ENCODE measurements at regions not wholly inside any gene's neighbourhood (a gene's known extent, or its start where the extent isn't known, plus 50 kb on each side); places are given as distances from the start of the nearest gene placed in this dataset.

DNA sequence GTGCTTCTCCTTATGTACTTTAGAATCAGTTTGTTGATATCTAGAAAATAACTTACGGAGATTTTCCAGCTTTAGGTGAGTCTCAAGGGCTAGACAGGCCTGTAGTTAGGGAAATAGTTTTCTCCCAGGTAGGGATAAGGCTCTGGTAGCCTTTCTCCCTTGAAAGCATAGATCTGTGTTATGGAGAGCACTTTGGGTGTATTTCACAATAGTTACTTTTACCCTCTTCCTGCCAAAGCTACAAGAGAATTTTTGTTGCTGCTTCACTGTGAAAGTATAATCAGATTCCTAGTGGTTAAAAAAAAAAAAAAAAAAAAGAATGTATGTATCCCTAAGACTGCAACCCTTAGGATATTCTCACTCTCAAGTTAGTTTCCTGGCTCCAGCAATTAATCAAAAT is 267.5 kb downstream of the PIK3C3 start:
- Histone ChIP-seq H3K27me3 (ENCODE audit: control insufficient read depth, insufficient read depth, low read length) (no peaks in the 10 kb centered on the region), H3K36me3 (replicated peaks; ENCODE audit: control insufficient read depth, insufficient read depth, low read length) (no peaks in the 10 kb centered on the region), H3K4me3 (ENCODE audit: insufficient read depth, low read depth, low read length) (no peak overlapping the region)
- no peak for DNase-seq

DNA sequence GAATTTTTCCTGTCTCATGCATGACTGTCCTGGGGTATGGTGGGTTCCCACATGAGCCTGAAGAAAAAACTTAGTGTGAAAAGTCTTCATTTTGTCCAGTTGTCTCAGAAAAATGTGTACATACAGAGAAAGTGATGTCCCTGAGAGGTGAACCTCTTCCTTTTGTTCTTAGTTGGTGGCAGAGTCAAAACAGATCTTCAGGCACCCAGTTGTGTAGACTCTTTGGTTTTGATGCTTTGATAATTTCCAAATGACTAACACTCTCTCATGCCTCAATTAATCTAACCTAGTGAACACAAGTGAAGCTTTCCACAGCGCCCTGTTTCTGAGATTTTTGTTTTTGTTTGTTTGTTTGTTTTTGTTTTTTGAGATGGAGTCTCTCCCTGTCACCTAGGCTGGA is 273.5 kb downstream of the PIK3C3 start:
- H3K27me3 ChIP-seq (ENCODE audit: control insufficient read depth, insufficient read depth, low read length): no peaks in the 10 kb centered on the region
- H3K4me3 ChIP-seq (ENCODE audit: insufficient read depth, low read depth, low read length): no peak overlapping the region
- DNase-seq: no peak
- H3K36me3 ChIP-seq (replicated peaks; ENCODE audit: control insufficient read depth, insufficient read depth, low read length): no peaks in the 10 kb centered on the region

DNA sequence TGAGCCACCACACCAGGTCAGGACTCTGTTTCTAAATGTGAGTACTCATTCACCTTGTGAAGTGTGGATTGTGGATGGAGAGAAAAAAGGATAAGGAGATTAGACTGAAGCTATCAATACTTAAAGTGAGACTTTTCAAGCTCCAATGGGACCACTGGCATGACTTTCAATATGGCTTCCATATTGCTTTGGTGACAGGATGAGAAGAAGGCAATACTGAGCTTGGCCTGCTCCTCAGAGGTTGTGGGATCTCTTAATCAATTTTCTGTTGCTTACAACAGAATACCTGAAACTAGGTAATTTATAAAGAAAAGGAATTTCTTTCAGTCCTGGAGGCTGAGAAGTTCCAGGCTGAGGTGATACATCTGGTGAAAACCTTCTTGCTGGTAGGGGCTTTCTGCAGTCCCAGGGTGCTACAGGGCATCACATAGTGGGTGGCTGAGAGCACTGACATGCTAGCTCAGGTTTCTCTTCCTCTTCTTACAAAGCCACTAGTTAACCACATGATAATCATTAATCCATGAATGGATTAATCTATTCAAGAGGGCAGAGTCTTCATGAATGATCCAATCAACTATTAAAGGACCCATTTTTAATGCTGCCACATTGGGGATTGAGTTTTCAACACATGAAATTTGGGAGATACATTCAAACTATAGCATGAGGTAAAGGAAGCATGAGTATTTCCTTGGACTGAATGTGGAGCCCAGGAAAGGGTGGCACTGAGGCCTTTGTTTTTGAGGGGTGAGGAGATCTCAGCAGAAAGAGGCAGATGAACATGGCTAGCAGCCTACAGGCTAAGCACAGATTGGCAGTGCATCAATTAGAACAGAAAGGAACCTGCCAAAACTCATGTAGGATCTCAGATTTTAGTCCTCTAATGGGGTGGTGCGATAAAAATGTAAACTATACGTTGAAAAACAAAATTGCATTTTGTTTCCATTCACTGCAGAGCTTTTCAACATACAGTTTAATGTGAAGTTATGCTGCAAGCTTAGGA is 274.5 kb downstream of the PIK3C3 start:
- Histone ChIP-seq H3K36me3 (replicated peaks; ENCODE audit: control insufficient read depth, insufficient read depth, low read length) (no peaks in the 10 kb centered on the region), H3K27me3 (ENCODE audit: control insufficient read depth, insufficient read depth, low read length) (no peaks in the 10 kb centered on the region), H3K4me3 (ENCODE audit: insufficient read depth, low read depth, low read length) (no peak overlapping the region)
- DNase-seq: no peak

DNA sequence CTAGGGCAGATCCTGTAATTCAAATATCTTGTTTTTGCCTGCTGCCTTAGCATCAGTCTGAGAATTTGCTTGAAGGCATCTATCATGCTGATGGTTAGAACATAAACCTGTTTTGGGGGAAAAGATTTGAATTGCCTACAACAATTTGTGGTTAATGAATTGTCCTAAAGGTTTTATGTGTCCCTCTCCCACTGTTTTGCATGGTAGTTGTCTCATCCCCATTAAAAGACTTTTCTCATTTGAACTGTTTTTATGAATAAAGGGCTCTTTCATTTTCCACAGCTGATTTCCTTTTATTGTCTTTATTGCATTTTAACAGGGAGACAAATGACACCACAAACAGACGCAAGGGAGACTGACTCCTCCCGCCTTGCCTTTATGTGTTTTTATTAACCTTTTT is 275.6 kb downstream of the PIK3C3 start:
- Histone ChIP-seq H3K27me3 (ENCODE audit: control insufficient read depth, insufficient read depth, low read length) (no peaks in the 10 kb centered on the region), H3K4me3 (ENCODE audit: insufficient read depth, low read depth, low read length) (no peak overlapping the region), H3K36me3 (replicated peaks; ENCODE audit: control insufficient read depth, insufficient read depth, low read length) (no peaks in the 10 kb centered on the region)
- no peak for DNase-seq

DNA sequence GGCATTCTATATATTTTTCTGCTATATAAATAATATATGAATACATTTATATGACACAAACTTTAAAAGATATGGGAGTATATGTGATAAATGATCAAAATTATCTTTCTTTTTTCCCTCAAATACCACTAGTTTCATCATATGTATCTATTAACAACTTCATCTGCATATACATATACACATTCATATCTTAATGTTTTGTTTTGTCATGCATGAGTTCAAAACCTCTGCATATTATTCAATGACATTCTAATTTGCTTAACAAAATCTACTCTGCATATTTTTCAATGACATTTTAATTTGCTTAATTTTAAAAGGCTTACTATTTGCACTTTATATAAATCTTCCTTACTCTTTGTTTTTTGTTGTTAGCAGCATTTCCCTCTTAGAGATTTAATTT is 276.2 kb downstream of the PIK3C3 start:
- Histone ChIP-seq H3K36me3 (replicated peaks; ENCODE audit: control insufficient read depth, insufficient read depth, low read length) (no peaks in the 10 kb centered on the region), H3K4me3 (ENCODE audit: insufficient read depth, low read depth, low read length) (no peak overlapping the region), H3K27me3 (ENCODE audit: control insufficient read depth, insufficient read depth, low read length) (no peaks in the 10 kb centered on the region)
- DNase-seq: no peak

DNA sequence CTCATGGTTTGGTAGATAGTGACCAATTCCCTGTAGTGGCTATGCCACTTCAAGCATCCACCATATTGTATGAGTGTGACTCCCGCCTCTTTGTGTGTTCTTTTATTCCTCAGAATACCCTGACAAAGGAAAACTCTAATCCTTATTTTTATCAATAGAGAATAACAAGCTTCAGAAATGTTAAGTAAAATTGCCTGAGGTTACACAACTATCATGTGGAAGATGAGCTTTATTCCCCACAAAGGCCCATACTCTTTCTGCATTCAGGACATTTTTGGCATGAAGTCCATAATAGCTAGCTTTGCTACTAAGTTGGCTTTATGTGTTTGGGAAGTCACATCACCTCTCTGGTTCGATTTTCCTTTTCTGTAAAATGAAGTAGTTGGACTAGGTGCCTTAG is 276.8 kb downstream of the PIK3C3 start:
- no peak for DNase-seq
- no peaks in the 10 kb centered on the region for H3K36me3 ChIP-seq (replicated peaks; ENCODE audit: control insufficient read depth, insufficient read depth, low read length)
- no peaks in the 10 kb centered on the region for H3K27me3 ChIP-seq (ENCODE audit: control insufficient read depth, insufficient read depth, low read length)
- H3K4me3 ChIP-seq (ENCODE audit: insufficient read depth, low read depth, low read length): no peak overlapping the region

DNA sequence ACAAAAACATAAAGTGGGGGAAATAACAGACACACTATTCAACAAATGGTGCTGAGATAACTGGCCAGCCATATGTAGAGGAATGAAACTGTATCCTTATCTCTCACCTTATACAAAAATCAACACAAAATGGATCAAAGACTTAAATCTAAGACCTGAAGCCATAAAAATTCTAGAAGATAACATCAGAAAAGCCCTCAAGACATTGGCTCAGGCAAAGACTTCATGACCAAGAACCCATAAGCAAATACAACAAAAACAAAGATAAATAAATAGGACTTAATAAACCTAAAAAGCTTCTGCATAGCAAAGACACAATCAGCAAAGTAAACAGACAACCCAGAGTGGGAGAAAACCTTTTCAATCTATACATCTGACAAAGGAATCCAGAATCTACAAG is 278.9 kb downstream of the PIK3C3 start:
- Histone ChIP-seq H3K36me3 (replicated peaks; ENCODE audit: control insufficient read depth, insufficient read depth, low read length) (no peaks in the 10 kb centered on the region), H3K4me3 (ENCODE audit: insufficient read depth, low read depth, low read length) (no peak overlapping the region), H3K27me3 (ENCODE audit: control insufficient read depth, insufficient read depth, low read length) (no peaks in the 10 kb centered on the region)
- no peak for DNase-seq

DNA sequence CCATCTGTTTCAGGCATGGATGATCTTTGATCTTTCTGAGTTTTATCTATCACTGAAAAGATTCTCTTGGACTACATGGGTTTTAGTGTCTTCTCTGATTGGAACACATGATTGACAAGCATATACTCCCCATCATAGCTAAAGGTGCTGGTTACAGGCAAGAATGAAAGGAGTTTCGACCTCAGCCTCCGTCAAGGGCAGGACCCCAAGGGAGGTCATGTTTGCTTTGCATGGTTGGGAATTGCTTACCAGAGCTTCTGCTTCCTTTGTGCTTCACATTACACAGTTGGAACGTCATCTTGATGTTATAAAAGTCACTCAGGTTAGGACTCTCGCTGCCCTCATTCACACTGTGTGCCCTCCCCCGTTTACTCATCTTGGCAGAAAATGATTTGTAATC is 287.7 kb downstream of the PIK3C3 start:
- Histone ChIP-seq H3K4me3 (ENCODE audit: insufficient read depth, low read depth, low read length) (no peak overlapping the region), H3K36me3 (replicated peaks; ENCODE audit: control insufficient read depth, insufficient read depth, low read length) (no peaks in the 10 kb centered on the region), H3K27me3 (ENCODE audit: control insufficient read depth, insufficient read depth, low read length) (no peaks in the 10 kb centered on the region)
- DNase-seq: no peak

DNA sequence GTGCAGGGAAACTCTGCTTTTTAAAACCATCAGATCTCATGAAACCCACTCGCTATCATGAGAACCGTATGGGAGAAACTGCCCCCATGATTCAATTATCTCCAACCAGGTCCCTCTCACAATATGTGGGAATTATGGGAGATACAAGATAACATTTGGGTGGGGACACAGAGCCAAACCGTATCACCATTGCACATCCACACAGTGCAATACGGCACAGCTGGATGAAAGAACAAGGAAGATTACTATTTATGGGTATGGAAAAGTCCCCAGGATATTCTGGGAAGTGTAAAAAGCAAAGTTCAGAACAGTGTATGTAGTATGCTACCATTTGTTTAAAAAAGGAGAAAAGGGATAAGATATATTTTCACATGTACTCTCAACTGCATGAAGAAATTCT is 290.1 kb downstream of the PIK3C3 start:
- Histone ChIP-seq H3K36me3 (replicated peaks; ENCODE audit: control insufficient read depth, insufficient read depth, low read length) (no peaks in the 10 kb centered on the region), H3K27me3 (ENCODE audit: control insufficient read depth, insufficient read depth, low read length) (no peaks in the 10 kb centered on the region), H3K4me3 (ENCODE audit: insufficient read depth, low read depth, low read length) (no peak overlapping the region)
- no peak for DNase-seq

DNA sequence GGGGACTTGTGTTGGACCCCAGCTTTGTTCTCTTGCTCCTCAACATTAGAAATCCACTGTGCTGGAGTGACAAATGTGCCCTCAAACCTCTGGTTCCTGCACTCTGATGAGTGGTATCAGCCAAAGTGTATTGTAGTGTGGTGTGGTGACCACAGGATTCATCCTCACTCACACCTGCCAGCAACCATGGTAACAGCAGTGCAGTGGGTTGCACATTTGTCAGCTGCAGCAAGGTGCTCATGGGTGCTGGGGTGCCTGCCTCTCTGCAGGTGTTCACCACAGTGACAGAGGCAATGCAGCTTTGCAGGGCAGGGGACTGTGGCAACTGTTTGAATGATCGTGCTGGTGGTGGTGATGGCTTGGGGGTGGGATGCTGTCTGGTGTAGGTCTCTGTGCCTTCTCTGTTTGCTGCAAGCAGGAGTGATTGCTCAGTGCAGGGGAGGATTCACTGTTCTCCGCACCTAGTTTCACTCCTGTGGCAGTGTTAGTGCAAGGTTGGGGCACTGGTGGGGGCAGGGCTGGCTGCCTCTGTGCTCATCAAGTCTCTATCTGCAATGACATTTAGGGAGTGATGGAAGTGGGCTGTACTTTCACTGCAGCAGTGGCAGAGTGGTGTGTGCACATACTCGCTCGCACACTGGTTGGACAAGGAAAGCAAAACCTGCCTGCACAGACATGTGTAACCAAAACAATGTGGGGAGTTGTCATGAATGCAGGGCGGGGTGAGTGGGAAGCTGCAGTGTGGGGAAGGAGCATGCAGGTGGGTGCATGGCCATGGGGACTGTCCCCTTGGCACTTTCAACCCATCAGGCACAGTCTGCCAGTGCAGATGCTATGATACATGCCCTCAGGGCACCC is 301.1 kb downstream of the PIK3C3 start:
- H3K4me3 ChIP-seq (ENCODE audit: insufficient read depth, low read depth, low read length): no peak overlapping the region
- H3K27me3 ChIP-seq (ENCODE audit: control insufficient read depth, insufficient read depth, low read length): no peaks in the 10 kb centered on the region
- no peak for DNase-seq
- no peaks in the 10 kb centered on the region for H3K36me3 ChIP-seq (replicated peaks; ENCODE audit: control insufficient read depth, insufficient read depth, low read length)

DNA sequence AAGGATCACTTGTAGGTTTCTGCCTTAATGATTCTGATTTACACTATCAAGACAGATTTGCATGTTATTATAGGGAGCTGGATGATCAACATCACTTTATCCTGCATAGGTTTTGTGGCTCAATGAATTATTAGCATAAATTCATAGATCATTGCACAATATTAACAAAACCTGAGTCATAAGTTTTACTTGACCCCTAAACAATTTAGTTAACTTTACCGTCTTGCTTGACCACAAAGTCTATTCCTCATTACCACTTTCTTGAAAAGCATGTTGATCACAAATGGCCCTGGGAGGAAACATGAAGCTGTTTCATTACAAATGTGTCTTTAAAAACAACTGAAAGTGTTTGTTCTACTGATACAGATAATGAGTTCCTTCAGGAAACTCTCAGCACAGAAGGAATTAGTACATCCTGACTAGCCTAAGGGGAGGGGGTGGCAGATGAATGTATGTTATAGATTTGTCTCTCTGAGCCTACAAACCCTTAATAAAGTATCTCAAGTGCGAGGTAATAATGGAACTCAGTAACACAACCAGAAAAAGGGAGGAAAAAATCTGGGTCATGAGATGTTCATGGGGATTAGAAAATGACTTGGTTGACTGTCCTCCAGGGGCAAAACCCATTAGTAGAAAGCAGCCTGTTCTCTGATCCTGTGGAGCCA is 303.4 kb downstream of the PIK3C3 start:
- H3K4me3 ChIP-seq (ENCODE audit: insufficient read depth, low read depth, low read length): no peak overlapping the region
- no peaks in the 10 kb centered on the region for H3K27me3 ChIP-seq (ENCODE audit: control insufficient read depth, insufficient read depth, low read length)
- H3K36me3 ChIP-seq (replicated peaks; ENCODE audit: control insufficient read depth, insufficient read depth, low read length): no peaks in the 10 kb centered on the region
- no peak for DNase-seq

DNA sequence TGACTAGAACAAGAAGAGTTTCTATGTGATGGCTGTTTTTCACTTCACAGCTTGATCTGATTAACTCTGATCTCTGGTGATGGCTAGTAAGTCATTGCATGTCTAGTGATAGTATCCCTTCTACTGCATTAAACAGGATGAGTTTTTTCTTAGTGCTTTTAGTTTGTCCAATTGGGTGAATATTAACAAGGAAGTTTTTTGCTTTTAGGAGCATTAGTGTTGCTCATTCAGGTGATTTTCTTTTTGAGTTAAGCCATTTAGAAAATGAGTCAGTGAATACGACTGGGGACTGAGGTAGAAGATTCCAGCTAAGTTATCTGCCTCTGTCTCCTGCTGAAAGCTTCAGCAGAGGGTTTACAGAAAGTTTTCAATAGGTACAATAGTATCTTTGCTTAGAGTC is 306.7 kb downstream of the PIK3C3 start:
- Histone ChIP-seq H3K27me3 (ENCODE audit: control insufficient read depth, insufficient read depth, low read length) (no peaks in the 10 kb centered on the region), H3K36me3 (replicated peaks; ENCODE audit: control insufficient read depth, insufficient read depth, low read length) (no peaks in the 10 kb centered on the region), H3K4me3 (ENCODE audit: insufficient read depth, low read depth, low read length) (no peak overlapping the region)
- DNase-seq: no peak

DNA sequence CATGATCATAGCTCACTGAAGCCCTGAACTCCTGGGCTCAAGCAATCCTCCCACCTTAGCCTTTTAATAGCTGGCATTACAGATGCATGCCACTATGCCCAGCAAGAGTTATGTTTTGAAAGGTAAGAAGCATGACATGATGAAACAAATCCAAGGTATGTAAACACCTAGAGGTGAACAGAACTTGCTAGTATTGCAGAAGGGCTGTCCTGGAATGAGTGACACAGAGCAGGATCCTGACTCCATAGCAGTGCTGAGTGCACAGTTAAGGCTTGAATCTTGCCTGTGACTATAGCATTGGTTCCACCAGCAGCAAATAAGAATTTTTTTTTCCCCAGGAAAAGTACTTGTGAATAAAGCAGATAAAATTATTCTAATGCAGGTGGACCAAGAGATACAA is 309.5 kb downstream of the PIK3C3 start:
- H3K4me3 ChIP-seq (ENCODE audit: insufficient read depth, low read depth, low read length): no peak overlapping the region
- DNase-seq: no peak
- H3K27me3 ChIP-seq (ENCODE audit: control insufficient read depth, insufficient read depth, low read length): no peaks in the 10 kb centered on the region
- no peaks in the 10 kb centered on the region for H3K36me3 ChIP-seq (replicated peaks; ENCODE audit: control insufficient read depth, insufficient read depth, low read length)

DNA sequence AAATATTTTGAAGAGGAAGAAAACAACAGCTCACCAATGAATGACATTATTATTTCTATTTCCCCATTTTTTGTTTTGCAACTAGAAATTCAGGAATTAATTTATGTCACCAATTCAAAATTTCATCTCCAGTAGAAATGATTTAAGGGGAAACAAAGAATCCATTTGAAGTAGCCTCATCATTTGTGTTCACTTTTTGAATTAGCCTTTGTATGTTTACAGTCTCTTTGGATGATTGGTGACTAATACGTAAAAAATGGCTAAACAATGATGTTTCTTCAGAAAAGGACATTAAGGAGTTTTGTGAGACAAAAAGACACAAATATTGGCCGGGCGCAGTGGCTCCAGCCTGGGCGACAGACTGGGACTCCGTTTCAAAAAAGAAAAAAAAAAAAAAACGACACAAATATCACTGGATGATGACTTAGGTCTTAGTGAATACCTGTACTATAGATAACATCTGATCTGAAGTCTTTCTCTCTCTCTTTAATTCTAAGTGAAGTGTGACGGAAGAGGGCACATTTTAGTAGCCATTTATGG is 313.2 kb downstream of the PIK3C3 start:
- H3K27me3 ChIP-seq (ENCODE audit: control insufficient read depth, insufficient read depth, low read length): no peaks in the 10 kb centered on the region
- no peaks in the 10 kb centered on the region for H3K36me3 ChIP-seq (replicated peaks; ENCODE audit: control insufficient read depth, insufficient read depth, low read length)
- DNase-seq: no peak
- H3K4me3 ChIP-seq (ENCODE audit: insufficient read depth, low read depth, low read length): no peak overlapping the region
